Non-pigmented ciliary epithelial cell (primary cell): ENCODE measurements at regions not wholly inside any gene's neighbourhood (a gene's known extent, or its start where the extent isn't known, plus 50 kb on each side); places are given as distances from the start of the nearest gene placed in this dataset.
"Not testable (repeated sequence)": the region's sequence is repeated elsewhere in the genome, so short reads cannot be mapped to it uniquely, and the experiment has no call there.

Source experiments
- DNase-seq: peaks from one replicate; pipeline ENCODE4 v3.0.0-alpha.2; 2010; ENCODE audit warnings: low read depth

GRCh38 chr7:34332006-34332405 is 326.0 kb upstream of the NPSR1 start:
- DNase-seq, result no peak

GRCh38 chr7:34333184-34333583 is 324.8 kb upstream of the NPSR1 start:
- no peak for DNase-seq

- no peak for DNase-seq
Measured at GRCh38 chr7:34333925-34334324, 324.1 kb upstream of the NPSR1 start.

GRCh38 chr7:34337163-34337562 is 320.9 kb upstream of the NPSR1 start:
- no peak for DNase-seq

GRCh38 chr7:34338961-34339526 is 319.0 kb upstream of the NPSR1 start:
- DNase-seq, result no peak

GRCh38 chr7:34341326-34341725 is 316.7 kb upstream of the NPSR1 start:
- no peak for DNase-seq

- no peak for DNase-seq
Measured at GRCh38 chr7:34342387-34342786, 315.6 kb upstream of the NPSR1 start.

- no peak for DNase-seq
Measured at GRCh38 chr7:34343667-34344066, 314.4 kb upstream of the NPSR1 start.

- no peak for DNase-seq
Measured at GRCh38 chr7:34354011-34354410, 304.0 kb upstream of the NPSR1 start.

- peak; percentile 20 for DNase-seq
Measured at GRCh38 chr7:34354899-34355298, 303.1 kb upstream of the NPSR1 start.

- no peak for DNase-seq
Measured at GRCh38 chr7:34357068-34357467, 300.9 kb upstream of the NPSR1 start.

- DNase-seq, result no peak
Measured at GRCh38 chr7:34357946-34358345, 300.1 kb upstream of the NPSR1 start.

- not testable (repeated sequence) for DNase-seq
Measured at GRCh38 chr7:34358578-34358977, 299.4 kb upstream of the NPSR1 start.

GRCh38 chr7:34361663-34362250 is 296.3 kb upstream of the NPSR1 start:
- no peak for DNase-seq

GRCh38 chr7:34362621-34363020 is 295.4 kb upstream of the NPSR1 start:
- DNase-seq, result no peak

GRCh38 chr7:34364130-34364529 is 293.9 kb upstream of the NPSR1 start:
- DNase-seq, result no peak

- DNase-seq, result no peak
Measured at GRCh38 chr7:34365011-34365410, 293.0 kb upstream of the NPSR1 start.

GRCh38 chr7:34365611-34366010 is 292.4 kb upstream of the NPSR1 start:
- no peak for DNase-seq

- no peak for DNase-seq
Measured at GRCh38 chr7:34371922-34372321, 286.1 kb upstream of the NPSR1 start.

- DNase-seq, result no peak
Measured at GRCh38 chr7:34373940-34374339, 284.1 kb upstream of the NPSR1 start.

- DNase-seq, result no peak
Measured at GRCh38 chr7:34382166-34382893, 275.7 kb upstream of the NPSR1 start.

- no peak for DNase-seq
Measured at GRCh38 chr7:34385384-34385783, 272.6 kb upstream of the NPSR1 start.

- no peak for DNase-seq
Measured at GRCh38 chr7:34389332-34390078, 268.5 kb upstream of the NPSR1 start.
